Calu3 (cell line): ENCODE measurements at regions not wholly inside any gene's neighbourhood (a gene's known extent, or its start where the extent isn't known, plus 50 kb on each side); places are given as distances from the start of the nearest gene placed in this dataset.

Source experiments
- BruUV-seq: library from RNA; stranded (reverse); fragments of 400-500 nt; replicated peaks from 2 replicates; lab custom pipeline; 2021; lab: Mats Ljungman, UMichigan
- CTCF ChIA-PET: fragments of 300-600 bp; sonication (Branson Sonifier 250); formaldehyde crosslinking; loops from one replicate; lab custom pipeline; 2022; ENCODE audit warnings: antibody characterized with exemption; lab: Charles Lee
- DNase-seq: peaks from one replicate; pipeline ENCODE4 v3.0.0; 2022
- H3K27ac Mint-ChIP-seq: one replicate; pipeline ENCODE4 v1.8.0; 2022; ENCODE audit warnings: mixed read lengths; ENCODE audit not compliant: unreplicated experiment
- H3K27me3 Mint-ChIP-seq: one replicate; pipeline ENCODE4 v1.8.0; 2022; ENCODE audit warnings: mixed read lengths; ENCODE audit not compliant: unreplicated experiment
- H3K36me3 Mint-ChIP-seq: one replicate; pipeline ENCODE4 v1.8.0; 2022; ENCODE audit warnings: mild to moderate bottlenecking, moderate library complexity, mixed read lengths; ENCODE audit not compliant: insufficient read depth, unreplicated experiment
- H3K4me1 Mint-ChIP-seq: one replicate; pipeline ENCODE4 v1.8.0; 2022; ENCODE audit warnings: mild to moderate bottlenecking, low read depth, mixed read lengths; ENCODE audit not compliant: unreplicated experiment
- H3K4me3 Mint-ChIP-seq: one replicate; pipeline ENCODE4 v1.8.0; 2022; ENCODE audit warnings: mild to moderate bottlenecking, low read depth, moderate library complexity, mixed read lengths; ENCODE audit not compliant: unreplicated experiment
- H3K9me3 Mint-ChIP-seq: one replicate; pipeline ENCODE4 v1.8.0; 2022; ENCODE audit warnings: low read depth, mixed read lengths; ENCODE audit not compliant: unreplicated experiment
- CTCF ChIP-seq: fragments of 200-600 bp; IDR thresholded peaks from one replicate; pipeline ENCODE4 v1.8.0; 2022; ENCODE audit warnings: antibody characterized with exemption; ENCODE audit not compliant: unreplicated experiment
- intact Hi-C: fragments of 100-400 bp; cut with micrococcal nuclease; formaldehyde crosslinking; loops from one replicate; pipeline ENCODE4 v1.10.0; 2022; ENCODE audit not compliant: unreplicated experiment

DNA sequence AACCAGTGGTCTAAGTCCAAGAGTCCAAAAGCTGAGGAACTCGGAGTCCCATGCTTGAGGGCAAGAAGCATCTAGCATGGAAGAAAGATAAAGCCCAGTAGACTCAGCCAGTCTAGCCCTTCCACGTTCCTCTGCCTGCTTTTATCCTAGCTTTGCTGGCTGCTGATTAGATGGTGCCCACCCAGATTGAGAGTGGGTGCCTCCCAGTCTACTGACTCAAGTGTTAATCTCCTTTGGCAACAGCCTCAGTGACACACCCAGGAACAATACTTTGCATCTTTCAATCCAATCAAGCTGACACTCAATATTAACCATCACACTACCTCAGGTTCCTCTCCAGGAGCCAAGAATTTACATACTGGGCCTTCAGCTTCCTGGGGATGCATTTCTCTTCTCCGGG is 476.1 kb downstream of the FUT8 start:
- H3K9me3 Mint-ChIP-seq = peaks cover 2% of the 10 kb centered on the region
- no peaks in the 10 kb centered on the region for H3K36me3 Mint-ChIP-seq
- no peaks in the 10 kb centered on the region for H3K4me1 Mint-ChIP-seq
- H3K27me3 Mint-ChIP-seq = peaks cover 16% of the 10 kb centered on the region
- H3K4me3 Mint-ChIP-seq = no peak overlapping the region
- CTCF ChIA-PET = no interaction called here
- no peak for TF ChIP-seq CTCF
- intact Hi-C loops = no loop called here
- no TSS peak for BruUV-seq
- H3K27ac Mint-ChIP-seq = no peak overlapping the region
- no peak for DNase-seq

GRCh38 chr14:65892315-65892714 is 479.8 kb downstream of the FUT8 start:
- H3K36me3 Mint-ChIP-seq = no peaks in the 10 kb centered on the region
- no peaks in the 10 kb centered on the region for H3K4me1 Mint-ChIP-seq
- H3K9me3 Mint-ChIP-seq = no peaks in the 10 kb centered on the region
- no peak overlapping the region for H3K4me3 Mint-ChIP-seq
- CTCF ChIA-PET = no interaction called here
- BruUV-seq = no TSS peak
- peaks cover 36% of the 10 kb centered on the region for H3K27me3 Mint-ChIP-seq
- intact Hi-C loops = no loop called here
- H3K27ac Mint-ChIP-seq = no peak overlapping the region
- no peak for DNase-seq
- no peak for TF ChIP-seq CTCF

DNA sequence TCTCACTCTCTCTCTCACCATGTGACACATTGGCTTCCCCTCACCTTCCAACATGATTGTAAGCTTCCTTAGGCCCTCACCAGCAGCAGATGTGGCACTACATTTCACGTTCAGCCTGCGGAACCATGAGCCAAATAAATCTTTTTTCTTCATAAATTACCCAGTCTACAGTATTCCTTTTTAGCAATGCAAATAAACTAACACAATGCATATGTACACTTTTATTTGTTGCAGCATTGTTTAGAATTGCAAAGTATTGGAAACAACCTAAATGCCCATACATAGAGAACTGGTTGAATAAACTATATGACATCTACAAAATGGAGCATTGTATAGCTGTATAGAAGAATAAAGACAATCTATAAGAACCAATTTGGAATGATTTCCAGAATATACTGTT is 487.6 kb downstream of the FUT8 start:
- H3K4me3 Mint-ChIP-seq = no peak overlapping the region
- DNase-seq = no peak
- no TSS peak for BruUV-seq
- H3K27ac Mint-ChIP-seq = no peak overlapping the region
- intact Hi-C loops = no loop called here
- H3K27me3 Mint-ChIP-seq = peaks cover 18% of the 10 kb centered on the region
- H3K4me1 Mint-ChIP-seq = no peaks in the 10 kb centered on the region
- TF ChIP-seq CTCF = no peak
- CTCF ChIA-PET = no interaction called here
- H3K9me3 Mint-ChIP-seq = peaks cover 7% of the 10 kb centered on the region
- H3K36me3 Mint-ChIP-seq = no peaks in the 10 kb centered on the region

- no peak overlapping the region for H3K27ac Mint-ChIP-seq
- no peak for DNase-seq
- CTCF ChIA-PET = no interaction called here
- BruUV-seq = no TSS peak
- intact Hi-C loops = no loop called here
- H3K27me3 Mint-ChIP-seq = peaks cover 21% of the 10 kb centered on the region
- H3K4me3 Mint-ChIP-seq = no peak overlapping the region
- H3K36me3 Mint-ChIP-seq = no peaks in the 10 kb centered on the region
- TF ChIP-seq CTCF = no peak
- peaks cover 7% of the 10 kb centered on the region for H3K9me3 Mint-ChIP-seq
- no peaks in the 10 kb centered on the region for H3K4me1 Mint-ChIP-seq
Observed at GRCh38 chr14:65901595-65901994, 489.1 kb downstream of the FUT8 start.
